H1 (cell line): ENCODE measurements at regions not wholly inside any gene's neighbourhood (a gene's known extent, or its start where the extent isn't known, plus 50 kb on each side); places are given as distances from the start of the nearest gene placed in this dataset.
"Not testable (repeated sequence)": the region's sequence is repeated elsewhere in the genome, so short reads cannot be mapped to it uniquely, and the experiment has no call there.

Source experiments
- CTCF ChIA-PET: fragments of 300-600 bp; sonication (Branson Sonifier 250); formaldehyde crosslinking; loops from one replicate; lab custom pipeline; 2021; ENCODE audit not compliant: partially characterized antibody; lab: Charles Lee
- POLR2A ChIA-PET: fragments of 300-600 bp; sonication (Branson Sonifier 250); formaldehyde crosslinking; loops from one replicate; lab custom pipeline; 2021; ENCODE audit warnings: inconsistent platforms; ENCODE audit not compliant: partially characterized antibody; lab: Charles Lee
- DNase-seq, 2 experiments: peaks; one replicate each; pipeline versions ENCODE4 v3.0.0 to v3.0.0-alpha.2; 2010 to 2022; ENCODE audit warnings: low spot score in 2 of 2, low read depth in 1 of 2, mixed read lengths in 1 of 2
- FAIRE-seq: peaks from 2 replicates; lab custom pipeline; 2011; peaks lifted over from hg19 to GRCh38; lab: Jason Lieb, UNC
- H2AFZ ChIP-seq: 2 replicates; pipeline ENCODE4 v1.8.1; 2012; ENCODE audit warnings: low read length, inconsistent platforms
- H2AK5ac ChIP-seq: 2 replicates; pipeline ENCODE4 v1.6.1; 2013; ENCODE audit warnings: low read depth, low read length
- H2BK120ac ChIP-seq: replicated peaks from 2 replicates; pipeline ENCODE3; 2013; ENCODE audit warnings: low read depth, low read length, inconsistent platforms
- H2BK12ac ChIP-seq: 2 replicates; pipeline ENCODE4 v1.6.1; 2013; ENCODE audit warnings: low read depth, low read length
- H2BK15ac ChIP-seq: 2 replicates; pipeline ENCODE4 v1.6.1; 2013; ENCODE audit warnings: low read length
- H2BK20ac ChIP-seq: 2 replicates; pipeline ENCODE4 v1.6.1; 2013; ENCODE audit warnings: low read length
- H2BK5ac ChIP-seq: 2 replicates; pipeline ENCODE4 v1.6.1; 2013; ENCODE audit warnings: low read depth, low read length
- H3K14ac ChIP-seq: 2 replicates; pipeline ENCODE4 v1.6.1; 2013; ENCODE audit warnings: inconsistent platforms; ENCODE audit not compliant: insufficient read length
- H3K18ac ChIP-seq: 2 replicates; pipeline ENCODE4 v1.6.1; 2013; ENCODE audit warnings: low read length; ENCODE audit errors: extremely low read depth
- H3K23ac ChIP-seq: 2 replicates; pipeline ENCODE4 v1.6.1; 2013; ENCODE audit warnings: inconsistent platforms; ENCODE audit not compliant: insufficient read length
- H3K23me2 ChIP-seq: 2 replicates; pipeline ENCODE4 v1.6.1; 2013; ENCODE audit warnings: low read depth, low read length
- H3K27ac ChIP-seq: 2 replicates; pipeline ENCODE4 v1.6.1; 2011; ENCODE audit warnings: low read depth, low read length, inconsistent platforms
- H3K27me3 ChIP-seq, 4 experiments: replicated peaks in 1 of 4; 1 replicate in 1 of 4; 2 replicates in 3 of 4; pipeline versions ENCODE4 v1.6.1 to v1.8.1; 2011 to 2013; ENCODE audit warnings: low read length in 3 of 4, mild to moderate bottlenecking in 3 of 4, inconsistent platforms in 2 of 4, mixed read lengths in 2 of 4, moderate library complexity in 1 of 4; ENCODE audit not compliant: control insufficient read depth in 3 of 4, insufficient read depth in 3 of 4; ENCODE audit errors: extremely low read depth in 1 of 4
- H3K36me3 ChIP-seq, 4 experiments: 2 replicates each; pipeline versions ENCODE4 v1.6.1 to v1.8.1; 2011 to 2013; ENCODE audit warnings: mild to moderate bottlenecking in 4 of 4, low read length in 3 of 4, moderate library complexity in 2 of 4, control low read depth in 1 of 4, inconsistent platforms in 1 of 4; ENCODE audit not compliant: insufficient read depth in 4 of 4, control insufficient read depth in 2 of 4
- H3K4ac ChIP-seq: replicated peaks from 2 replicates; pipeline ENCODE3; 2013; ENCODE audit warnings: low read length, low read depth, mixed read lengths, inconsistent platforms; ENCODE audit not compliant: insufficient read length
- H3K4me1 ChIP-seq, 4 experiments: replicated peaks in 1 of 4; 1 replicate in 1 of 4; 2 replicates in 3 of 4; pipeline versions ENCODE4 v1.6.1 to v1.8.1; 2011 to 2013; ENCODE audit warnings: low read length in 3 of 4, inconsistent platforms in 2 of 4, mixed read lengths in 1 of 4; ENCODE audit not compliant: insufficient read depth in 4 of 4, control insufficient read depth in 3 of 4
- H3K4me2 ChIP-seq, 2 experiments: 2 replicates each; pipeline versions ENCODE4 v1.6.1 to v1.8.1; 2011 to 2013; ENCODE audit warnings: low read depth in 2 of 2, low read length in 2 of 2, control low read depth in 1 of 2, inconsistent platforms in 1 of 2, mild to moderate bottlenecking in 1 of 2; ENCODE audit not compliant: insufficient read depth in 1 of 2
- H3K4me3 ChIP-seq, 4 experiments: fragments of 200-600, 300-600 bp in 1 of 4; sonication (generic), shearing (Covaris generic), sonication (Bioruptor Twin) in 1 of 4; 2 replicates each; pipeline versions ENCODE4 v1.5.1 to v1.8.1; 2011 to 2016; ENCODE audit warnings: low read length in 4 of 4, low read depth in 3 of 4, control low read depth in 2 of 4, inconsistent platforms in 2 of 4, mild to moderate bottlenecking in 2 of 4, mixed read lengths in 1 of 4, moderate library complexity in 1 of 4; ENCODE audit not compliant: insufficient read depth in 2 of 4; ENCODE audit errors: extremely low read depth in 1 of 4
- H3K56ac ChIP-seq: replicated peaks from 2 replicates; pipeline ENCODE3; 2013; ENCODE audit warnings: low read depth, mild to moderate bottlenecking, mixed read lengths, low read length, inconsistent platforms; ENCODE audit not compliant: insufficient read length
- H3K79me1 ChIP-seq: 2 replicates; pipeline ENCODE4 v1.6.1; 2013; ENCODE audit warnings: low read depth, low read length, control low read depth
- H3K79me2 ChIP-seq, 2 experiments: 2 replicates each; pipeline versions ENCODE4 v1.6.1 to v1.8.1; 2012 to 2013; ENCODE audit warnings: low read length in 2 of 2, mild to moderate bottlenecking in 2 of 2, inconsistent platforms in 1 of 2; ENCODE audit not compliant: insufficient read depth in 2 of 2, control insufficient read depth in 1 of 2
- H3K9ac ChIP-seq, 4 experiments: replicated peaks in 1 of 4; 1 replicate in 1 of 4; 2 replicates in 3 of 4; pipeline versions ENCODE4 v1.6.1 to v1.8.1; 2011 to 2013; ENCODE audit warnings: low read depth in 3 of 4, low read length in 3 of 4, control low read depth in 2 of 4, mild to moderate bottlenecking in 2 of 4, moderate library complexity in 2 of 4, inconsistent platforms in 1 of 4; ENCODE audit errors: extremely low read depth in 1 of 4
- H3K9me3 ChIP-seq, 2 experiments: 2 replicates each; pipeline versions ENCODE4 v1.6.1 to v1.8.1; 2012 to 2013; ENCODE audit warnings: mild to moderate bottlenecking in 2 of 2, moderate library complexity in 2 of 2, control low read depth in 1 of 2, inconsistent platforms in 1 of 2, low read depth in 1 of 2, low read length in 1 of 2, mixed read lengths in 1 of 2; ENCODE audit not compliant: insufficient read depth in 2 of 2
- H4K20me1 ChIP-seq, 2 experiments: replicated peaks in 1 of 2; 2 replicates each; pipeline versions ENCODE3 to v1.8.1; 2011 to 2013; ENCODE audit warnings: inconsistent platforms in 2 of 2, low read length in 2 of 2, mild to moderate bottlenecking in 1 of 2; ENCODE audit not compliant: insufficient read depth in 2 of 2, control insufficient read depth in 1 of 2
- H4K5ac ChIP-seq: 2 replicates; pipeline ENCODE4 v1.6.1; 2013; ENCODE audit warnings: low read length, low read depth, mixed read lengths, inconsistent platforms; ENCODE audit not compliant: insufficient read length
- H4K8ac ChIP-seq: 2 replicates; pipeline ENCODE4 v1.8.0; 2013; ENCODE audit warnings: mild to moderate bottlenecking, moderate library complexity, low read length, inconsistent platforms; ENCODE audit not compliant: insufficient read depth; ENCODE audit errors: extremely low read depth
- H4K91ac ChIP-seq: replicated peaks from 2 replicates; pipeline ENCODE3; 2013; ENCODE audit warnings: low read length, mixed read lengths, inconsistent platforms; ENCODE audit not compliant: insufficient read length
- WGBS, 2 experiments: shearing (Covaris generic) in 1 of 2; methylation state at CpG; one replicate each; pipeline versions ENCODE4 v1.1.6 to v1.1.7; 2013 to 2015; ENCODE audit warnings: low lambda C conversion rate in 2 of 2, mixed read lengths in 2 of 2, inconsistent platforms in 1 of 2, low coverage in 1 of 2, missing lambda C conversion rate in 1 of 2; ENCODE audit not compliant: insufficient replicate concordance in 2 of 2, insufficient coverage in 1 of 2, insufficient read length in 1 of 2; ENCODE audit errors: extremely low coverage in 1 of 2, missing lambda C conversion rate in 1 of 2; 5-methylcytosine and 5-hydroxymethylcytosine counted together

DNA sequence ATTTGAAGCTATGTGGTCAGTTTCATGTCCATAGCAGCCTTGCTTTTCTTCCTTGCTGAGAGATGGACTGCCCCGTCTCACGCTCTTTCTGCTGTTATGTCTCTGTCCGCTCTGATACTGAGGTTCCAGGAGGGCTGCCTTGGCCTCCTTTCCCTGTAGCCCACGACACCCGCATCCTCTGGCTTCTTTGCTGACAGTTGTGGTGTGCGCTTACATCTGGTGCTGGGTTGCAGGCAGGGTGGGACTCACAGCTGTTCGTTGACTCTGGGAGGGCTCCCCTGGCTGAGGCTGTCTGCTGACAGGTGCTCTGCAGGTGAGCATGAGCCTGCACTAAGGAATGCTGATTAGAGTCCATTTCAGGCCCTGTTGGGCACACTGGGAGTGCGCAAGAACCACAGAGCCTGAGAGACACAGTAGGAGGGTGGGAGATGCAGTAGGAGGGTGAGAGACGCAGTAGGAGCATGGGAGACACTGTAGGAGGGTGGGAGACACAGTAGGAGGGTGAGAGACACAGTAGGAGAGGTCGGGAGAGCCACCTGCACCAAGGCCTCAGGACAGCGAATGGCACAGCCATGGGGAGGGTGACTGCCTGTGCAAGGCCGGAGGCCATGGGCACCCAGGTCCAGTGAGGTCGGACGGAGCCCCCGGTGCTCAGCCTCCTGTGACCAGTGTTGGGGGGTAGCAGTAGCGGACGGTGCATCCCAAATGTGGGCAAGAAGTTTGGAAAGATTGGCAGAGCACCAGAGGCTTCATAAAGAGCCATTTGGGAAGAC lies 71.5 kb downstream of the NPIPB11 start:
- H2BK5ac ChIP-seq, H3K56ac ChIP-seq, H3K79me1 ChIP-seq, H3K27me3 ChIP-seq, H3K14ac ChIP-seq, H3K4me2 ChIP-seq, H4K8ac ChIP-seq, H2BK120ac ChIP-seq, CTCF ChIA-PET, H3K36me3 ChIP-seq, FAIRE-seq, H4K5ac ChIP-seq, H2AFZ ChIP-seq, H4K91ac ChIP-seq, H3K4ac ChIP-seq, H2BK20ac ChIP-seq, H4K20me1 ChIP-seq, H3K23ac ChIP-seq, H3K23me2 ChIP-seq, H3K18ac ChIP-seq, H3K79me2 ChIP-seq, H3K4me3 ChIP-seq, H3K4me1 ChIP-seq, H3K9me3 ChIP-seq, POLR2A ChIA-PET, H2BK12ac ChIP-seq, DNase-seq, H3K27ac ChIP-seq, H2BK15ac ChIP-seq, H2AK5ac ChIP-seq, H3K9ac ChIP-seq: not testable (repeated sequence)
- 79% methylated on average over 13 of the region's 17 CpGs; no CpG with 5 or more reads in 1 of the 2 experiments for WGBS, 2 experiments
